ENCODE measurements at regions not wholly inside any gene's neighbourhood (a gene's known extent, or its start where the extent isn't known, plus 50 kb on each side); places are given as distances from the start of the nearest gene placed in this dataset.
"Not testable (repeated sequence)": the region's sequence is repeated elsewhere in the genome, so short reads cannot be mapped to it uniquely, and the experiment has no call there.

- no peaks in the 10 kb centered on the region for H3K36me3 ChIP-seq (ENCODE audit: control insufficient read depth, insufficient read depth, low read length)
- FAIRE-seq (no peak), DNase-seq (ENCODE audit: low read depth) (no peak)
- no peaks in the 10 kb centered on the region for H3K27me3 ChIP-seq (ENCODE audit: control insufficient read depth, insufficient read depth, low read length)
- TF ChIP-seq CTCF (IDR thresholded peaks at IDR 0.05; ENCODE audit: insufficient read depth, low read length, severe bottlenecking), result no peak
- H3K4me3 ChIP-seq (ENCODE audit: low read depth, low read length), result no peak overlapping the region
Observed at GRCh38 chr7:86989407-86989806, 70.0 kb downstream of the ELAPOR2 start.

- H3K36me3 ChIP-seq (ENCODE audit: control insufficient read depth, insufficient read depth, low read length); H3K4me3 ChIP-seq (ENCODE audit: low read depth, low read length); H3K27me3 ChIP-seq (ENCODE audit: control insufficient read depth, insufficient read depth, low read length); DNase-seq (ENCODE audit: low read depth); FAIRE-seq: not testable (repeated sequence)
Observed at GRCh38 chr7:86987834-86988233, 71.6 kb downstream of the ELAPOR2 start.

- not testable (repeated sequence) for FAIRE-seq; DNase-seq (ENCODE audit: low read depth); H3K36me3 ChIP-seq (ENCODE audit: control insufficient read depth, insufficient read depth, low read length); H3K4me3 ChIP-seq (ENCODE audit: low read depth, low read length); H3K27me3 ChIP-seq (ENCODE audit: control insufficient read depth, insufficient read depth, low read length)
Observed at GRCh38 chr7:86987358-86987757, 72.1 kb downstream of the ELAPOR2 start.

- DNase-seq (ENCODE audit: low read depth); H3K36me3 ChIP-seq (ENCODE audit: control insufficient read depth, insufficient read depth, low read length); H3K4me3 ChIP-seq (ENCODE audit: low read depth, low read length); FAIRE-seq; H3K27me3 ChIP-seq (ENCODE audit: control insufficient read depth, insufficient read depth, low read length): not testable (repeated sequence)
Observed at GRCh38 chr7:86985342-86985741, 74.1 kb downstream of the ELAPOR2 start.

GRCh38 chr7:86983654-86984053, 75.8 kb downstream of the ELAPOR2 start:
- DNase-seq (ENCODE audit: low read depth); H3K4me3 ChIP-seq (ENCODE audit: low read depth, low read length); H3K36me3 ChIP-seq (ENCODE audit: control insufficient read depth, insufficient read depth, low read length); H3K27me3 ChIP-seq (ENCODE audit: control insufficient read depth, insufficient read depth, low read length); FAIRE-seq: not testable (repeated sequence)

GRCh38 chr7:86981937-86982336, 77.5 kb downstream of the ELAPOR2 start:
- H3K27me3 ChIP-seq (ENCODE audit: control insufficient read depth, insufficient read depth, low read length); DNase-seq (ENCODE audit: low read depth); H3K36me3 ChIP-seq (ENCODE audit: control insufficient read depth, insufficient read depth, low read length); H3K4me3 ChIP-seq (ENCODE audit: low read depth, low read length); FAIRE-seq: not testable (repeated sequence)

GRCh38 chr7:86981127-86981526, 78.3 kb downstream of the ELAPOR2 start:
- Histone ChIP-seq H3K36me3 (ENCODE audit: control insufficient read depth, insufficient read depth, low read length) (no peaks in the 10 kb centered on the region), H3K4me3 (ENCODE audit: low read depth, low read length) (no peak overlapping the region), H3K27me3 (ENCODE audit: control insufficient read depth, insufficient read depth, low read length) (no peaks in the 10 kb centered on the region)
- FAIRE-seq (no peak), DNase-seq (ENCODE audit: low read depth) (no peak)
- TF ChIP-seq CTCF (IDR thresholded peaks at IDR 0.05; ENCODE audit: insufficient read depth, low read length, severe bottlenecking), result no peak

- H3K27me3 ChIP-seq (ENCODE audit: control insufficient read depth, insufficient read depth, low read length), result no peaks in the 10 kb centered on the region
- no peak for TF ChIP-seq CTCF (IDR thresholded peaks at IDR 0.05; ENCODE audit: insufficient read depth, low read length, severe bottlenecking)
- no peak overlapping the region for H3K4me3 ChIP-seq (ENCODE audit: low read depth, low read length)
- no peak for FAIRE-seq
- DNase-seq (ENCODE audit: low read depth), result no peak
- H3K36me3 ChIP-seq (ENCODE audit: control insufficient read depth, insufficient read depth, low read length), result no peaks in the 10 kb centered on the region
Observed at GRCh38 chr7:86980223-86980622, 79.2 kb downstream of the ELAPOR2 start.

Data from bronchial epithelial cell (primary cell).